GM12864 (cell line): ENCODE measurements at regions not wholly inside any gene's neighbourhood (a gene's known extent, or its start where the extent isn't known, plus 50 kb on each side); places are given as distances from the start of the nearest gene placed in this dataset.

Experiments
- DNase-seq: peaks from one replicate; pipeline ENCODE4 v3.0.0-alpha.2; 2011; ENCODE audit warnings: low read depth
- H3K4me3 ChIP-seq: 2 replicates; pipeline ENCODE4 v1.5.1; 2011; ENCODE audit warnings: mild to moderate bottlenecking, low read depth, low read length, control low read depth
- TF ChIP-seq, protein P1 (sequence below): IDR thresholded peaks from 2 replicates; pipeline ENCODE4 v1.5.1; 2011; ENCODE audit warnings: low read depth, mild to moderate bottlenecking, moderate library complexity, low read length, control low read depth, inconsistent platforms; ENCODE audit errors: missing control alignments

- H3K4me3 ChIP-seq: no peak overlapping the region
- DNase-seq: no peak
- TF ChIP-seq, protein P1, sequence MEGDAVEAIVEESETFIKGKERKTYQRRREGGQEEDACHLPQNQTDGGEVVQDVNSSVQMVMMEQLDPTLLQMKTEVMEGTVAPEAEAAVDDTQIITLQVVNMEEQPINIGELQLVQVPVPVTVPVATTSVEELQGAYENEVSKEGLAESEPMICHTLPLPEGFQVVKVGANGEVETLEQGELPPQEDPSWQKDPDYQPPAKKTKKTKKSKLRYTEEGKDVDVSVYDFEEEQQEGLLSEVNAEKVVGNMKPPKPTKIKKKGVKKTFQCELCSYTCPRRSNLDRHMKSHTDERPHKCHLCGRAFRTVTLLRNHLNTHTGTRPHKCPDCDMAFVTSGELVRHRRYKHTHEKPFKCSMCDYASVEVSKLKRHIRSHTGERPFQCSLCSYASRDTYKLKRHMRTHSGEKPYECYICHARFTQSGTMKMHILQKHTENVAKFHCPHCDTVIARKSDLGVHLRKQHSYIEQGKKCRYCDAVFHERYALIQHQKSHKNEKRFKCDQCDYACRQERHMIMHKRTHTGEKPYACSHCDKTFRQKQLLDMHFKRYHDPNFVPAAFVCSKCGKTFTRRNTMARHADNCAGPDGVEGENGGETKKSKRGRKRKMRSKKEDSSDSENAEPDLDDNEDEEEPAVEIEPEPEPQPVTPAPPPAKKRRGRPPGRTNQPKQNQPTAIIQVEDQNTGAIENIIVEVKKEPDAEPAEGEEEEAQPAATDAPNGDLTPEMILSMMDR: no peak
These were observed 1686.2 kb downstream of the PLA2G4A start for GRCh38 chr1:188514917-188515316.

DNA sequence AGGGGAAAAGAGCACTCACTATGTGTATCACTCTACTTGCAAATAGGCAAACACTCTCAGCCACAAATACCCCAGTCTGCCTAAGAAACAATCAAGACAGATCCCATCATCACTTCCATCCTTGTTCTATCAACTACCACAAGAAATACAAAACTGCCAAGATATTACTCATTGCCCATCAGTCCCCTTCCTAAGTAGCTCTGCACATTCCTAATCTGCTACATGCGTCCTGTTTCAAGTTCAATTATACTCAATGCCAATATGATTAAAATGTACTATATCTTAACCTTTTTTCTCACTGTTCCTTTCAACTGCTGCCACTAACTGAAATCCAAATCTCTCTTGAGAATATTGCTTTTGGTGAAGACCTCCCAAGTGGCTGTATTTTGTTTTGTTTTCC lies 1688.4 kb downstream of the PLA2G4A start:
- no peak for DNase-seq
- TF ChIP-seq, protein P1: no peak
- no peak overlapping the region for H3K4me3 ChIP-seq

DNA sequence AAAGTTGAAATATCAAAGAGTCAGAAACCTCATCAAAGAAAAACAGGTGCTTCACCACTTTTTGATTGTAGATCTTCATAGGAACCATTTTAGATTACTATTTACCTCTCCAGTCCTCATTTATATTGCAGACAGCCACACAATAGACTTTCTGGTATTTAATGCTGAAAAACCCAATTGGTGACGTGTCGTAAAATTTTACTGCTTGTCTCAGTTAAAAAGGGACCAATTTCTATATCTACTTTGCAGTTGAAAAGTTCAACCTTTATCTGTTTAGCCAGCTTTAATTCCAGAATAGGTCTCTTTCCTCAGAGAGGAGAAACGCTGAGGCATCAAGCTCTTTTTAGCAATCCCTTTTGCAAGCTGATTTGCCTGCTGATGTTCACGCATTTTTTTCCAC lies 1722.4 kb downstream of the PLA2G4A start:
- TF ChIP-seq, protein P1: no peak
- no peak for DNase-seq
- H3K4me3 ChIP-seq: no peak overlapping the region

- no peak for DNase-seq
- H3K4me3 ChIP-seq: no peak overlapping the region
- TF ChIP-seq, protein P1: no peak
These were observed 1728.3 kb downstream of the PLA2G4A start for GRCh38 chr1:188557053-188557452.

- H3K4me3 ChIP-seq: no peak overlapping the region
- TF ChIP-seq, protein P1: no peak
- DNase-seq: no peak
These were observed 1754.3 kb downstream of the PLA2G4A start for GRCh38 chr1:188582911-188583532.

GRCh38 chr1:188584119-188584518 lies 1755.4 kb downstream of the PLA2G4A start:
- DNase-seq: no peak
- no peak overlapping the region for H3K4me3 ChIP-seq
- TF ChIP-seq, protein P1: no peak

DNA sequence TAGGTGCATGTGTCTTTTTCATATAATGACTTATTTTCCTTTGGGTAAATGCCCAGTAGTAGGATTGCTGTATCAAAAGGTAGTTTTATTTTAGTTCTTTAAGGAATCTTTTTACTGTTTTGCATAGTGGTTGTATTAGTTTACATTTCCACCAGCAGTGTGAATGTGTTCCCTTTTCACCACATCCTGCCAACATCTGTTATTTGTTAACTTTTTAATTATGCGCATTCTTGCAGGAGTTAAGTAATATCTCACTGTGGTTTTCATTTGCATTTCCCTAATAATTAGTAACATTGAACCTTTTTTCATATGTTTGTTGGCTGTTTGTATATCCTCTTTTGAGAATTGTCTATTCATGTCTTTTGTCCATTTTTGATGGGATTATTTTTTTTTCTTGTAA lies 1761.9 kb downstream of the PLA2G4A start:
- TF ChIP-seq, protein P1: no peak
- no peak for DNase-seq
- no peak overlapping the region for H3K4me3 ChIP-seq
